Duodenal mucosa (tissue), 2 donors: ENCODE measurements at regions not wholly inside any gene's neighbourhood (a gene's known extent, or its start where the extent isn't known, plus 50 kb on each side); places are given as distances from the start of the nearest gene placed in this dataset.

ENCODE experiments used
- H3K27ac ChIP-seq: one replicate; pipeline ENCODE4 v1.7.0; 2013; ENCODE audit warnings: low read depth, low read length
- H3K27me3 ChIP-seq, 2 donors: one replicate each; pipeline ENCODE4 v1.7.0; 2013; ENCODE audit warnings: low read length in 2 of 2, control low read depth in 1 of 2; ENCODE audit not compliant: insufficient read depth in 2 of 2, control insufficient read depth in 1 of 2
- H3K36me3 ChIP-seq, 2 donors: one replicate each; pipeline ENCODE4 v1.7.0; 2013; ENCODE audit warnings: low read length in 2 of 2, control low read depth in 1 of 2; ENCODE audit not compliant: insufficient read depth in 2 of 2, control insufficient read depth in 1 of 2
- H3K4me1 ChIP-seq, 2 donors: one replicate each; pipeline ENCODE4 v1.7.0; 2013; ENCODE audit warnings: low read length in 2 of 2, control low read depth in 1 of 2; ENCODE audit not compliant: insufficient read depth in 2 of 2, control insufficient read depth in 1 of 2
- H3K4me3 ChIP-seq, 2 donors: one replicate each; pipeline ENCODE4 v1.7.0; 2013; ENCODE audit warnings: low read length in 2 of 2, low read depth in 1 of 2
- H3K9ac ChIP-seq, 2 donors: one replicate each; pipeline ENCODE4 v1.7.0; 2013; ENCODE audit warnings: low read length in 2 of 2, low read depth in 1 of 2
- H3K9me3 ChIP-seq, 2 donors: one replicate each; pipeline ENCODE4 v1.7.0; 2013; ENCODE audit warnings: low read length in 2 of 2, control low read depth in 1 of 2; ENCODE audit not compliant: control insufficient read depth in 1 of 2

DNA sequence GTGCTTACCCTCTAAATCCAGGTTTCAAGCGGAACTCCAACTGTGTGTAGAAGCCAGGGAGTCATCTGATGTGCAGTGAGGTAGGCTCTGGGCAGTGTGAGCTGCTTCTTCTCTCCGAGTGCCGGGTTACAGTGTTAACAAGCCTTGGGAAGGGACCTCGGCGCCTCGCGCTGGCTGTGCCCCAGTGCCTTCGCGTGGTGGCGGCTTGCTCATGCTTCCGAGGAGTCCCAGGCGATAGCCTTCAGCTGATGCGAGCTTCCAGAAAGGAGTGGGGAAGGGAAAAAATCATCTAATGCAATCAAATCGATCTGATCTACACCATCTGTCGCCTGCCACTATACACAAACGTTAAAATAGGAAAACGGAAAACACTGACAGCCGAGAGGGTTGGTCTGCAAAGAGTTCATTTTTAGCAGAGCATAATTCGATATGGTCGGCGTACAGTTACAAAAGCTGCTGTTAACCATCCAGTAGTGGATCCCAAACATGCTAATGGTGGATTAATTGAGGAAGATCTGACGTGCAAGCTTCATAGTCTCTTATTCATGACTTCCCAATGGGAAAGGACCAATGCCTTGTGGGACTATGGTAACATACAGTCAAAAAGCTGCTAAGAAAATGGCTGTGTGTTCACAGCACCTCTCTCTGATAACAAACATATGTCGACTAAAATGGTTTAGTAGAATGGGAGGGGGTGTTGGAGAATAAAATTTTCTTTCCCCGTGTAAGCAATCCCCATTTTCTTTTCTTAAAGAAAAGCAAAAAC, 128.7 kb upstream of the DPYD start:
- Histone ChIP-seq H3K27ac (no peak overlapping the region), H3K27me3 (peaks cover 60 to 72% of the 10 kb centered on the region in 2 donors), H3K4me3 (peak overlapping the region in 1 of 2 donors; percentile 12), H3K36me3 (no peaks in the 10 kb centered on the region), H3K4me1 (peaks cover 10 to 22% of the 10 kb centered on the region in 2 donors), H3K9me3 (no peaks in the 10 kb centered on the region), H3K9ac (no peak overlapping the region)

- Histone ChIP-seq H3K4me3 (peak overlapping the region in 1 of 2 donors; percentile 12), H3K9ac (no peak overlapping the region), H3K4me1 (peaks cover 10 to 21% of the 10 kb centered on the region in 2 donors), H3K27me3 (peaks cover 63 to 77% of the 10 kb centered on the region in 2 donors), H3K9me3 (no peaks in the 10 kb centered on the region), H3K27ac (no peak overlapping the region), H3K36me3 (no peaks in the 10 kb centered on the region)
Observed at GRCh38 chr1:98048751-98049325, 128.0 kb upstream of the DPYD start.

DNA sequence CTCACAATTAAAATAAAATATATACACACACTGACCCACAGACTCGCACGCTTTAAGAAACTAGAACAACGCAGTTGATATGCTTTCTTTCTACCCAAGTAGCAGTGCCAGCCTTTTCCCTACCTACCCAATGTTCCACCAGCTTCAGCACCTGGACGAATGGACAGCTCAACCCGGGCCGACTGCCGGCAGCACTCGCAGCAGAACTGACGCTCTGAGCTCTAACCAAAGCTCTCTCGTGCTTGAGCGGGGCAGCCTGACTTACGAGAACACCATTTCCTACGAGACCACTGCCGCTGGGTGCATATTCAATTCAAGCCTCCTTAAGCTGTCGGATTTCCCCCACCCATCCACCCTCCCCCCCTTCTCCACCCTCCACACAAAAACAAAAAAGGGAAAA, 127.4 kb upstream of the DPYD start:
- H3K27ac ChIP-seq: no peak overlapping the region
- H3K36me3 ChIP-seq: no peaks in the 10 kb centered on the region
- no peaks in the 10 kb centered on the region for H3K9me3 ChIP-seq
- no peak overlapping the region for H3K4me3 ChIP-seq
- peaks cover 6 to 15% of the 10 kb centered on the region in 2 donors for H3K4me1 ChIP-seq
- H3K9ac ChIP-seq: no peak overlapping the region
- H3K27me3 ChIP-seq: peaks cover 58 to 77% of the 10 kb centered on the region in 2 donors

DNA sequence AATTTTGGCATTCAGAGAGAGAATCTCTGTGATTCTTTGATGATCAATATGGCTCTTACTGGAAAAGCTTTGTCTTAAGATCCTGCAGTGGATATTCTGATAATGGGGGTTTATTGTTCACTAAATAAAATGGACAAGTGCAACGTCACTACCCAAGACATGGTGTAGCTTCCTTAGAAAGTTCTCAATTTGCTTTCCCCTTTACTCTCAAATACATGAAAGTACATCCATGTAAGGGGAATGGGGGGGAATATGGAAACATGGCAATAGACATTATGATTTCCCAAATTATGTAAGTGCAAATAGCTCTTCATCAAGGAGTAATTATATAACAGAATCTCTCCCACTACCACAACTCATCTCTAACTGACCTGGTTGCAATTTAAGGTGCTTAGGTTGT, 126.3 kb upstream of the DPYD start:
- no peak overlapping the region for H3K27ac ChIP-seq
- H3K9ac ChIP-seq: no peak overlapping the region
- peaks cover 51 to 77% of the 10 kb centered on the region in 2 donors for H3K27me3 ChIP-seq
- H3K4me1 ChIP-seq: peaks cover 4 to 11% of the 10 kb centered on the region in 2 donors
- no peaks in the 10 kb centered on the region for H3K36me3 ChIP-seq
- no peak overlapping the region for H3K4me3 ChIP-seq
- no peaks in the 10 kb centered on the region for H3K9me3 ChIP-seq

DNA sequence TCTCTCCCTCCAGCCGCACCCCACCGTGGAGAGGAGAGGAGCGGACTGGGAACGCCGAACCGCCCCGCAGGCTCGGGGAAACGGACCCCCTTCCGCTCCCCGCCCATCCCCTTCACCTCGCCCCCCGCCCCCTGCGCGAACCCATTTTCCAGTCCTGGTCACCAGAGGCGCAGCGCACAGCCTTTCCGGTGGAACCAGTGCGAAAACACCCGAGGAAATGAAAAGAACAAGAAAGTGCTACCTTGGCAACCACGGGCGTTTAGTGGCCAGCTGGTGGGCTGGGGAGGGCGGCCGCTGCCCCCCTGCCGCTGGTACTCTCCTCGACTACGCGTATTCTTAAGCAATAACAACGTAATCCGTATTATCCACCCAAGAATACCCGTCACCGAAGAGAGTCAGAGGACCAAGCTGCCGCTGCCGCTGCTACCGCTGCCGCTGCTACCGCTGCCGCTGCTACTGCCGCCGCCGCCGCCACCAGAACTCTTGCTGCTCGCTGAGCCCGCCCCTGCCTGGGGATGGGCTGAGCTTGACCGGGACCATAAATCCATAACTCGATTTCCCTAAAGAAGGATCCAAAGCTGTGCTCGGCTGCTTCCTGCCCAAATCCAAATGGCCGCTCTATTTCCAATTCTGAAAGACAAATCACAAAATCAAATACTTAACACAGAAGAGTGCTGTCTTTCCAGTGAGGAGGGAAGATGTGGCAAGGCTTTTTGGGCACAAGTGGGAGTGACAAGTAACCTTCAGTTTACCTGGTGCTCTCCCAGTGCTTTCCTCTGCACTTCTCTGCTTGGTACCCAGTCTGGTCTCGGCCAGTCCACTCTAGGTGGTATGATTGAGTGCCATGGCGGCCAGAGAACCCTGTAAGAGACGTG, 125.2 kb upstream of the DPYD start:
- H3K9ac ChIP-seq: no peak overlapping the region

GRCh38 chr1:98045211-98045766, 124.5 kb upstream of the DPYD start:
- H3K27ac ChIP-seq: no peak overlapping the region
- peaks cover 4 to 11% of the 10 kb centered on the region in 2 donors for H3K4me1 ChIP-seq
- H3K9me3 ChIP-seq: no peaks in the 10 kb centered on the region
- H3K27me3 ChIP-seq: peaks cover 49 to 73% of the 10 kb centered on the region in 2 donors
- peak overlapping the region; percentile 30 to 48 for H3K4me3 ChIP-seq
- H3K36me3 ChIP-seq: no peaks in the 10 kb centered on the region
- no peak overlapping the region for H3K9ac ChIP-seq

More for the DNA sequence above, 125.2 kb upstream of the DPYD start:
- H3K4me1 ChIP-seq: peaks cover 4 to 11% of the 10 kb centered on the region in 2 donors
- H3K36me3 ChIP-seq: no peaks in the 10 kb centered on the region
- peaks cover 49 to 74% of the 10 kb centered on the region in 2 donors for H3K27me3 ChIP-seq
- H3K4me3 ChIP-seq: peak overlapping the region; percentile 28 to 48
- H3K9me3 ChIP-seq: no peaks in the 10 kb centered on the region
- H3K27ac ChIP-seq: no peak overlapping the region

DNA sequence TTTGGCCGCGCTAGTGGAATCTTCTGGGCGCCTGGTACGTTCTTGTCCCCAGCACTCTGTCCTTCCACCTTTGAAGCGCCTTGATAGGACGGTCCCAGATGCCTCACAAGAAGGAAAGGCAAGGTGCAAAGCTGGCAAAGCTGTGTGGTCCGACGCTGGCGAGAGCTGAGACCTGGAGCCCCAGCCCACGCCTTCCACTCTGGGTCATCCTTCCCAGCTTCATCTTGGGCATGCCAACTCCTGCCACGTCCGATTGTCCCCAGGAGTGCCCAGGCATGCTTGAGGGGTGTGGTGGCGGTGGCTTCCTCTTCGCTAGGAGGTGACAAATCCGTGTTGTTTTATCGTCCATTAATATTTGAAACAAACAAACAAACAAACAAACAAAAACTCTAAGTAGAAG, 123.9 kb upstream of the DPYD start:
- Histone ChIP-seq H3K9me3 (no peaks in the 10 kb centered on the region), H3K27ac (no peak overlapping the region), H3K9ac (no peak overlapping the region), H3K4me3 (peak overlapping the region; percentile 30 to 48), H3K27me3 (peaks cover 49 to 68% of the 10 kb centered on the region in 2 donors), H3K36me3 (no peaks in the 10 kb centered on the region), H3K4me1 (peaks cover 4 to 11% of the 10 kb centered on the region in 2 donors)

GRCh38 chr1:98044071-98044697, 123.3 kb upstream of the DPYD start:
- Histone ChIP-seq H3K27me3 (peaks cover 43 to 62% of the 10 kb centered on the region in 2 donors), H3K36me3 (no peaks in the 10 kb centered on the region), H3K4me1 (peaks cover 4 to 10% of the 10 kb centered on the region in 2 donors), H3K9me3 (no peaks in the 10 kb centered on the region), H3K9ac (no peak overlapping the region), H3K27ac (no peak overlapping the region), H3K4me3 (no peak overlapping the region)

DNA sequence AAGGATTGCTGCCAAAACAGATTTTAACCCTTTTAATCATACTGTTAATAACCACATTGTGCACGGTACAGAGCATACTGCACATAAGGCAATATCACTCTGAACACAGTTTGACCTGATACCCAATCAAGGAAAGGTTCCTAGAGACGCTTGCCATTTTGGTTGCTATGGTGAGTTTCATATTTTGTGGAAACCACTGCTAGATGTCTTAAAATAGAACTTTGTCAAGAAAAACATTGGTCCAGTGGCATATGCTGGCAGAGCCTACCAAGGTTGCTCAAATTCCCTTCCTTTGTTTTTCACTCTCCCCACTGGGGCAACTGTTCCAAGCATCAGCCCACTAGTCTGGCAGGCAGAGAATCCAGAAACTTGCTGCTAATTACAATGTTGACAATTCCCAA, 114.8 kb upstream of the DPYD start:
- peaks cover 0 to 7% of the 10 kb centered on the region in 2 donors for H3K27me3 ChIP-seq
- H3K9me3 ChIP-seq: no peaks in the 10 kb centered on the region
- no peaks in the 10 kb centered on the region for H3K4me1 ChIP-seq
- no peak overlapping the region for H3K27ac ChIP-seq
- no peak overlapping the region for H3K4me3 ChIP-seq
- no peaks in the 10 kb centered on the region for H3K36me3 ChIP-seq
- no peak overlapping the region for H3K9ac ChIP-seq
